NCI-H748 (cell line): ENCODE measurements at regions not wholly inside any gene's neighbourhood (a gene's known extent, or its start where the extent isn't known, plus 50 kb on each side); places are given as distances from the start of the nearest gene placed in this dataset.

Source experiments
- DNase-seq: peaks from one replicate; lab custom pipeline; 2025; ENCODE audit not compliant: unreplicated experiment; lab: John Stamatoyannopoulos, UW

- DNase-seq = peak; percentile 32
Measured at GRCh38 chr11:33560729-33561128, 139.9 kb downstream of the C11orf91 start.

- DNase-seq = no peak
Measured at GRCh38 chr11:33559567-33559966, 141.1 kb downstream of the C11orf91 start.

GRCh38 chr11:33558097-33558496 is 142.5 kb downstream of the C11orf91 start:
- no peak for DNase-seq

- no peak for DNase-seq
Measured at GRCh38 chr11:33557201-33557600, 143.4 kb downstream of the C11orf91 start.

GRCh38 chr11:33554219-33554618 is 146.4 kb downstream of the C11orf91 start:
- no peak for DNase-seq

- DNase-seq = no peak
Measured at GRCh38 chr11:33553486-33553885, 147.1 kb downstream of the C11orf91 start.

- DNase-seq = no peak
Measured at GRCh38 chr11:33552756-33553155, 147.9 kb downstream of the C11orf91 start.

GRCh38 chr11:33551051-33551450 is 149.6 kb downstream of the C11orf91 start:
- no peak for DNase-seq

GRCh38 chr11:33549483-33549882 is 151.1 kb downstream of the C11orf91 start:
- DNase-seq = no peak

GRCh38 chr11:33545931-33546330 is 154.7 kb downstream of the C11orf91 start:
- no peak for DNase-seq

GRCh38 chr11:33544593-33545373 is 155.8 kb downstream of the C11orf91 start:
- no peak for DNase-seq

- DNase-seq = no peak
Measured at GRCh38 chr11:33543823-33544222, 156.8 kb downstream of the C11orf91 start.

- peak; percentile 60 for DNase-seq
Measured at GRCh38 chr11:33542921-33543320, 157.7 kb downstream of the C11orf91 start.

- DNase-seq = no peak
Measured at GRCh38 chr11:33540946-33541915, 159.4 kb downstream of the C11orf91 start.

- no peak for DNase-seq
Measured at GRCh38 chr11:33540427-33540826, 160.2 kb downstream of the C11orf91 start.

GRCh38 chr11:33539751-33540150 is 160.9 kb downstream of the C11orf91 start:
- no peak for DNase-seq

GRCh38 chr11:33538726-33539125 is 161.9 kb downstream of the C11orf91 start:
- no peak for DNase-seq

GRCh38 chr11:33536178-33536577 is 164.4 kb downstream of the C11orf91 start:
- DNase-seq = no peak

GRCh38 chr11:33534575-33534974 is 166.1 kb downstream of the C11orf91 start:
- DNase-seq = no peak

GRCh38 chr11:33533386-33534052 is 167.1 kb downstream of the C11orf91 start:
- no peak for DNase-seq

GRCh38 chr11:33532720-33533385 is 167.8 kb downstream of the C11orf91 start:
- peak; percentile 11 for DNase-seq
